HEK293 (cell line): ENCODE measurements at regions not wholly inside any gene's neighbourhood (a gene's known extent, or its start where the extent isn't known, plus 50 kb on each side); places are given as distances from the start of the nearest gene placed in this dataset.

ENCODE experiments used
- CTCF ChIP-seq: fragments of 450-650 bp; formaldehyde crosslinking; IDR thresholded peaks from 2 replicates; pipeline ENCODE4 v1.5.1; 2016; ENCODE audit warnings: missing biosample characterization, missing genetic modification characterization
- INSM2 ChIP-seq: fragments of 450-650 bp; formaldehyde crosslinking; IDR thresholded peaks from 2 replicates; pipeline ENCODE4 v1.5.1; 2016; ENCODE audit warnings: missing biosample characterization, missing genetic modification characterization
- ZBTB21 ChIP-seq: fragments of 450-650 bp; formaldehyde crosslinking; IDR thresholded peaks from 2 replicates; pipeline ENCODE4 v1.5.1; 2017; ENCODE audit warnings: missing biosample characterization, missing genetic modification characterization
- ZNF175 ChIP-seq: fragments of 450-650 bp; formaldehyde crosslinking; IDR thresholded peaks from 2 replicates; pipeline ENCODE4 v1.5.1; 2016; ENCODE audit warnings: missing biosample characterization, missing genetic modification characterization
- ZNF184 ChIP-seq: fragments of 450-650 bp; IDR thresholded peaks from 2 replicates; pipeline ENCODE4 v1.5.1; 2018; ENCODE audit warnings: missing biosample characterization, mild to moderate bottlenecking, missing genetic modification characterization
- ZNF341 ChIP-seq: fragments of 450-650 bp; formaldehyde crosslinking; IDR thresholded peaks from 2 replicates; pipeline ENCODE4; 2016; ENCODE audit warnings: low read depth, missing biosample characterization, missing genetic modification characterization
- ZNF37A ChIP-seq: fragments of 450-650 bp; IDR thresholded peaks from 2 replicates; pipeline ENCODE4 v1.5.1; 2018; ENCODE audit warnings: missing biosample characterization, missing genetic modification characterization
- ZNF501 ChIP-seq: fragments of 450-650 bp; formaldehyde crosslinking; IDR thresholded peaks from 2 replicates; pipeline ENCODE4 v1.5.1; 2016; ENCODE audit warnings: missing biosample characterization, missing genetic modification characterization
- ZNF518A ChIP-seq: fragments of 450-650 bp; formaldehyde crosslinking; conservative IDR thresholded peaks from 2 replicates; pipeline ENCODE4 v1.5.1; 2016; ENCODE audit warnings: low read depth, missing biosample characterization, missing genetic modification characterization
- ZNF549 ChIP-seq: fragments of 450-650 bp; IDR thresholded peaks from 2 replicates; pipeline ENCODE4 v1.5.1; 2018; ENCODE audit warnings: missing biosample characterization, missing genetic modification characterization, mild to moderate bottlenecking, inconsistent platforms, moderate library complexity
- ZNF747 ChIP-seq: fragments of 450-650 bp; formaldehyde crosslinking; IDR thresholded peaks from 2 replicates; pipeline ENCODE4 v1.5.1; 2016; ENCODE audit warnings: missing biosample characterization, missing genetic modification characterization
- ZNF785 ChIP-seq: fragments of 450-650 bp; formaldehyde crosslinking; IDR thresholded peaks from 2 replicates; pipeline ENCODE4 v1.5.1; 2016; ENCODE audit warnings: missing biosample characterization, missing genetic modification characterization
- TF ChIP-seq, protein P1 (sequence below): fragments of 450-650 bp; formaldehyde crosslinking; IDR thresholded peaks from 2 replicates; pipeline ENCODE4 v1.5.1; 2016; ENCODE audit warnings: missing biosample characterization, missing genetic modification characterization
- TF ChIP-seq, protein P2 (sequence below): fragments of 450-650 bp; formaldehyde crosslinking; conservative IDR thresholded peaks from 2 replicates; pipeline ENCODE4 v1.5.1; 2016; ENCODE audit warnings: low read depth, missing biosample characterization, missing genetic modification characterization

GRCh38 chr5:167947306-167947705 lies 344.1 kb upstream of the WWC1 start:
- no peak for TF ChIP-seq ZNF341 (tag by site-specific recombination)
- no peak for TF ChIP-seq CTCF (tag by site-specific recombination)
- TF ChIP-seq, protein P1, sequence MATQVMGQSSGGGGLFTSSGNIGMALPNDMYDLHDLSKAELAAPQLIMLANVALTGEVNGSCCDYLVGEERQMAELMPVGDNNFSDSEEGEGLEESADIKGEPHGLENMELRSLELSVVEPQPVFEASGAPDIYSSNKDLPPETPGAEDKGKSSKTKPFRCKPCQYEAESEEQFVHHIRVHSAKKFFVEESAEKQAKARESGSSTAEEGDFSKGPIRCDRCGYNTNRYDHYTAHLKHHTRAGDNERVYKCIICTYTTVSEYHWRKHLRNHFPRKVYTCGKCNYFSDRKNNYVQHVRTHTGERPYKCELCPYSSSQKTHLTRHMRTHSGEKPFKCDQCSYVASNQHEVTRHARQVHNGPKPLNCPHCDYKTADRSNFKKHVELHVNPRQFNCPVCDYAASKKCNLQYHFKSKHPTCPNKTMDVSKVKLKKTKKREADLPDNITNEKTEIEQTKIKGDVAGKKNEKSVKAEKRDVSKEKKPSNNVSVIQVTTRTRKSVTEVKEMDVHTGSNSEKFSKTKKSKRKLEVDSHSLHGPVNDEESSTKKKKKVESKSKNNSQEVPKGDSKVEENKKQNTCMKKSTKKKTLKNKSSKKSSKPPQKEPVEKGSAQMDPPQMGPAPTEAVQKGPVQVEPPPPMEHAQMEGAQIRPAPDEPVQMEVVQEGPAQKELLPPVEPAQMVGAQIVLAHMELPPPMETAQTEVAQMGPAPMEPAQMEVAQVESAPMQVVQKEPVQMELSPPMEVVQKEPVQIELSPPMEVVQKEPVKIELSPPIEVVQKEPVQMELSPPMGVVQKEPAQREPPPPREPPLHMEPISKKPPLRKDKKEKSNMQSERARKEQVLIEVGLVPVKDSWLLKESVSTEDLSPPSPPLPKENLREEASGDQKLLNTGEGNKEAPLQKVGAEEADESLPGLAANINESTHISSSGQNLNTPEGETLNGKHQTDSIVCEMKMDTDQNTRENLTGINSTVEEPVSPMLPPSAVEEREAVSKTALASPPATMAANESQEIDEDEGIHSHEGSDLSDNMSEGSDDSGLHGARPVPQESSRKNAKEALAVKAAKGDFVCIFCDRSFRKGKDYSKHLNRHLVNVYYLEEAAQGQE (tag by site-specific recombination), result no peak
- no peak for TF ChIP-seq ZNF785
- TF ChIP-seq ZNF549, result no peak
- TF ChIP-seq ZNF501 (tag by site-specific recombination), result no peak
- TF ChIP-seq ZNF37A, result no peak
- TF ChIP-seq ZNF747, result no peak
- TF ChIP-seq ZNF175 (tag by site-specific recombination), result no peak
- TF ChIP-seq ZNF184, result no peak
- TF ChIP-seq, protein P2, sequence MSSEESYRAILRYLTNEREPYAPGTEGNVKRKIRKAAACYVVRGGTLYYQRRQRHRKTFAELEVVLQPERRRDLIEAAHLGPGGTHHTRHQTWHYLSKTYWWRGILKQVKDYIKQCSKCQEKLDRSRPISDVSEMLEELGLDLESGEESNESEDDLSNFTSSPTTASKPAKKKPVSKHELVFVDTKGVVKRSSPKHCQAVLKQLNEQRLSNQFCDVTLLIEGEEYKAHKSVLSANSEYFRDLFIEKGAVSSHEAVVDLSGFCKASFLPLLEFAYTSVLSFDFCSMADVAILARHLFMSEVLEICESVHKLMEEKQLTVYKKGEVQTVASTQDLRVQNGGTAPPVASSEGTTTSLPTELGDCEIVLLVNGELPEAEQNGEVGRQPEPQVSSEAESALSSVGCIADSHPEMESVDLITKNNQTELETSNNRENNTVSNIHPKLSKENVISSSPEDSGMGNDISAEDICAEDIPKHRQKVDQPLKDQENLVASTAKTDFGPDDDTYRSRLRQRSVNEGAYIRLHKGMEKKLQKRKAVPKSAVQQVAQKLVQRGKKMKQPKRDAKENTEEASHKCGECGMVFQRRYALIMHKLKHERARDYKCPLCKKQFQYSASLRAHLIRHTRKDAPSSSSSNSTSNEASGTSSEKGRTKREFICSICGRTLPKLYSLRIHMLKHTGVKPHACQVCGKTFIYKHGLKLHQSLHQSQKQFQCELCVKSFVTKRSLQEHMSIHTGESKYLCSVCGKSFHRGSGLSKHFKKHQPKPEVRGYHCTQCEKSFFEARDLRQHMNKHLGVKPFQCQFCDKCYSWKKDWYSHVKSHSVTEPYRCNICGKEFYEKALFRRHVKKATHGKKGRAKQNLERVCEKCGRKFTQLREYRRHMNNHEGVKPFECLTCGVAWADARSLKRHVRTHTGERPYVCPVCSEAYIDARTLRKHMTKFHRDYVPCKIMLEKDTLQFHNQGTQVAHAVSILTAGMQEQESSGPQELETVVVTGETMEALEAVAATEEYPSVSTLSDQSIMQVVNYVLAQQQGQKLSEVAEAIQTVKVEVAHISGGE (tag by site-specific recombination), result no peak
- no peak for TF ChIP-seq ZBTB21 (tag by site-specific recombination)
- no peak for TF ChIP-seq ZNF518A (tag by site-specific recombination)
- TF ChIP-seq INSM2 (tag by site-specific recombination), result no peak
